Left ventricle myocardium inferior (tissue), 1 donor: ENCODE measurements at regions not wholly inside any gene's neighbourhood (a gene's known extent, or its start where the extent isn't known, plus 50 kb on each side); places are given as distances from the start of the nearest gene placed in this dataset.

Experiments
- DNase-seq: peaks from one replicate; pipeline ENCODE4 v3.0.0-alpha.2; 2020
- H3K27ac ChIP-seq: fragments of 200-600 bp; replicated peaks from 2 replicates; pipeline ENCODE4 v1.8.0; 2021
- H3K27me3 ChIP-seq: fragments of 200-600 bp; 2 replicates; pipeline ENCODE4 v1.8.0; 2021; ENCODE audit warnings: low read depth
- H3K36me3 ChIP-seq: fragments of 200-600 bp; 2 replicates; pipeline ENCODE4 v1.8.0; 2021
- H3K4me1 ChIP-seq: fragments of 200-600 bp; 2 replicates; pipeline ENCODE4 v1.8.0; 2021
- H3K4me3 ChIP-seq: fragments of 200-600 bp; 2 replicates; pipeline ENCODE4 v1.8.0; 2021; ENCODE audit warnings: mild to moderate bottlenecking, moderate library complexity
- H3K9me3 ChIP-seq: fragments of 200-600 bp; replicated peaks from 2 replicates; pipeline ENCODE4 v1.8.0; 2021
- intact Hi-C: fragments of 100-400 bp; cut with micrococcal nuclease; formaldehyde crosslinking; loops from one replicate; pipeline ENCODE4 v1.11.0; 2022
- TF ChIP-seq, protein P1 (sequence below): fragments of 200-600 bp; IDR thresholded peaks from 2 replicates; pipeline ENCODE4 v1.8.0; 2021; ENCODE audit warnings: antibody characterized with exemption, mild to moderate bottlenecking, borderline replicate concordance
- donor health status: DM: no; HTN: yes; CAD: no; lungs with severe emphysema.

GRCh38 chr7:101701153-101701794 lies 72.2 kb upstream of the MYL10 start:
- no peak for DNase-seq
- H3K9me3 ChIP-seq: no peaks in the 10 kb centered on the region
- TF ChIP-seq, protein P1, sequence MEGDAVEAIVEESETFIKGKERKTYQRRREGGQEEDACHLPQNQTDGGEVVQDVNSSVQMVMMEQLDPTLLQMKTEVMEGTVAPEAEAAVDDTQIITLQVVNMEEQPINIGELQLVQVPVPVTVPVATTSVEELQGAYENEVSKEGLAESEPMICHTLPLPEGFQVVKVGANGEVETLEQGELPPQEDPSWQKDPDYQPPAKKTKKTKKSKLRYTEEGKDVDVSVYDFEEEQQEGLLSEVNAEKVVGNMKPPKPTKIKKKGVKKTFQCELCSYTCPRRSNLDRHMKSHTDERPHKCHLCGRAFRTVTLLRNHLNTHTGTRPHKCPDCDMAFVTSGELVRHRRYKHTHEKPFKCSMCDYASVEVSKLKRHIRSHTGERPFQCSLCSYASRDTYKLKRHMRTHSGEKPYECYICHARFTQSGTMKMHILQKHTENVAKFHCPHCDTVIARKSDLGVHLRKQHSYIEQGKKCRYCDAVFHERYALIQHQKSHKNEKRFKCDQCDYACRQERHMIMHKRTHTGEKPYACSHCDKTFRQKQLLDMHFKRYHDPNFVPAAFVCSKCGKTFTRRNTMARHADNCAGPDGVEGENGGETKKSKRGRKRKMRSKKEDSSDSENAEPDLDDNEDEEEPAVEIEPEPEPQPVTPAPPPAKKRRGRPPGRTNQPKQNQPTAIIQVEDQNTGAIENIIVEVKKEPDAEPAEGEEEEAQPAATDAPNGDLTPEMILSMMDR: no peak
- intact Hi-C loops: no loop called here
- peaks cover 82% of the 10 kb centered on the region for H3K27me3 ChIP-seq
- no peak overlapping the region for H3K27ac ChIP-seq
- no peaks in the 10 kb centered on the region for H3K36me3 ChIP-seq
- no peaks in the 10 kb centered on the region for H3K4me1 ChIP-seq
- no peak overlapping the region for H3K4me3 ChIP-seq

GRCh38 chr7:101702362-101702850 lies 73.3 kb upstream of the MYL10 start:
- intact Hi-C loops: no loop called here
- Histone ChIP-seq H3K27me3 (peaks cover 84% of the 10 kb centered on the region), H3K4me3 (no peak overlapping the region), H3K9me3 (no peaks in the 10 kb centered on the region), H3K36me3 (no peaks in the 10 kb centered on the region), H3K27ac (no peak overlapping the region), H3K4me1 (no peaks in the 10 kb centered on the region)
- TF ChIP-seq, protein P1: no peak
- DNase-seq: no peak

GRCh38 chr7:101705331-101705730 lies 76.2 kb upstream of the MYL10 start:
- Histone ChIP-seq H3K4me1 (no peaks in the 10 kb centered on the region), H3K27me3 (peaks cover 77% of the 10 kb centered on the region), H3K9me3 (no peaks in the 10 kb centered on the region), H3K27ac (no peak overlapping the region), H3K4me3 (no peak overlapping the region), H3K36me3 (no peaks in the 10 kb centered on the region)
- DNase-seq: no peak
- TF ChIP-seq, protein P1: no peak
- intact Hi-C loops: no loop called here

- no peaks in the 10 kb centered on the region for H3K9me3 ChIP-seq
- intact Hi-C loops: no loop called here
- TF ChIP-seq, protein P1: no peak
- H3K36me3 ChIP-seq: no peaks in the 10 kb centered on the region
- peaks cover 57% of the 10 kb centered on the region for H3K27me3 ChIP-seq
- no peak overlapping the region for H3K27ac ChIP-seq
- no peaks in the 10 kb centered on the region for H3K4me1 ChIP-seq
- DNase-seq: no peak
- no peak overlapping the region for H3K4me3 ChIP-seq
Observed at GRCh38 chr7:101707587-101707986, 78.5 kb upstream of the MYL10 start.

GRCh38 chr7:101708223-101708622 lies 79.1 kb upstream of the MYL10 start:
- Histone ChIP-seq H3K27me3 (peaks cover 53% of the 10 kb centered on the region), H3K9me3 (no peaks in the 10 kb centered on the region), H3K4me3 (no peak overlapping the region), H3K36me3 (no peaks in the 10 kb centered on the region), H3K4me1 (no peaks in the 10 kb centered on the region), H3K27ac (no peak overlapping the region)
- TF ChIP-seq, protein P1: no peak
- DNase-seq: no peak
- intact Hi-C loops: no loop called here
